GM21723 (cell line): ENCODE measurements at regions not wholly inside any gene's neighbourhood (a gene's known extent, or its start where the extent isn't known, plus 50 kb on each side); places are given as distances from the start of the nearest gene placed in this dataset.
"Not testable (repeated sequence)": the region's sequence is repeated elsewhere in the genome, so short reads cannot be mapped to it uniquely, and the experiment has no call there.

Source experiments
- ATAC-seq: cut with Tn5 transposase; IDR thresholded peaks from one replicate; pipeline ENCODE4 v1.9.1; 2021; ENCODE audit warnings: mild to moderate bottlenecking, moderate library complexity; ENCODE audit not compliant: unreplicated experiment

- no peak for ATAC-seq
These were observed 499.7 kb upstream of the SEMA3D start for GRCh38 chr7:85686401-85687181.

GRCh38 chr7:85685901-85686300 lies 499.0 kb upstream of the SEMA3D start:
- ATAC-seq = no peak

GRCh38 chr7:85682833-85683620 lies 496.2 kb upstream of the SEMA3D start:
- ATAC-seq = no peak

GRCh38 chr7:85681241-85681640 lies 494.4 kb upstream of the SEMA3D start:
- ATAC-seq = no peak

- not testable (repeated sequence) for ATAC-seq
These were observed 488.2 kb upstream of the SEMA3D start for GRCh38 chr7:85675093-85675492.

GRCh38 chr7:85673876-85674275 lies 487.0 kb upstream of the SEMA3D start:
- ATAC-seq = no peak

GRCh38 chr7:85669225-85669624 lies 482.4 kb upstream of the SEMA3D start:
- ATAC-seq = no peak

- ATAC-seq = no peak
These were observed 477.5 kb upstream of the SEMA3D start for GRCh38 chr7:85664341-85664740.

GRCh38 chr7:85659364-85659763 lies 472.5 kb upstream of the SEMA3D start:
- no peak for ATAC-seq

- no peak for ATAC-seq
These were observed 468.4 kb upstream of the SEMA3D start for GRCh38 chr7:85655252-85655651.

- ATAC-seq = no peak
These were observed 457.4 kb upstream of the SEMA3D start for GRCh38 chr7:85644272-85644671.

- ATAC-seq = no peak
These were observed 454.5 kb upstream of the SEMA3D start for GRCh38 chr7:85641331-85641730.

GRCh38 chr7:85638394-85638793 lies 451.5 kb upstream of the SEMA3D start:
- no peak for ATAC-seq

- no peak for ATAC-seq
These were observed 448.1 kb upstream of the SEMA3D start for GRCh38 chr7:85634951-85635350.

- no peak for ATAC-seq
These were observed 444.2 kb upstream of the SEMA3D start for GRCh38 chr7:85630904-85631600.

- no peak for ATAC-seq
These were observed 441.1 kb upstream of the SEMA3D start for GRCh38 chr7:85627791-85628586.

GRCh38 chr7:85622059-85622458 lies 435.2 kb upstream of the SEMA3D start:
- ATAC-seq = no peak

- ATAC-seq = no peak
These were observed 434.3 kb upstream of the SEMA3D start for GRCh38 chr7:85620936-85621685.

GRCh38 chr7:85619236-85619635 lies 432.4 kb upstream of the SEMA3D start:
- ATAC-seq = no peak

GRCh38 chr7:85614684-85615083 lies 427.8 kb upstream of the SEMA3D start:
- no peak for ATAC-seq
